HEK293 (cell line): ENCODE measurements at regions not wholly inside any gene's neighbourhood (a gene's known extent, or its start where the extent isn't known, plus 50 kb on each side); places are given as distances from the start of the nearest gene placed in this dataset.

Source experiments
- CTCF ChIA-PET: fragments of 350-600 bp; formaldehyde crosslinking; extraction: SDS; loops from one replicate; lab custom pipeline; 2021; ENCODE audit warnings: antibody characterized with exemption; lab: Yijun Ruan, JAX
- POLR2A ChIA-PET: fragments of 300-600 bp; formaldehyde crosslinking; extraction: SDS; loops from one replicate; lab custom pipeline; 2020; ENCODE audit warnings: antibody characterized with exemption, inconsistent platforms; lab: Yijun Ruan, JAX
- H3K27ac ChIP-seq: fragments of 200-500 bp; sonication (Bioruptor generic); 2 replicates; pipeline ENCODE4 v1.5.1; 2014; ENCODE audit warnings: low read depth, low read length, control low read depth, inconsistent platforms; ENCODE audit errors: extremely low read depth
- H3K36me3 ChIP-seq, 2 experiments: fragments of 200-500 bp in 1 of 2; sonication (Bioruptor generic) in 1 of 2; 1 replicate in 1 of 2; 2 replicates in 1 of 2; pipeline ENCODE4 v1.5.1; 2014 to 2017; ENCODE audit warnings: inconsistent platforms in 2 of 2, low read length in 2 of 2; ENCODE audit not compliant: control insufficient read depth in 2 of 2, insufficient read depth in 1 of 2
- H3K4me1 ChIP-seq: fragments of 200-500 bp; sonication (Bioruptor generic); 2 replicates; pipeline ENCODE4 v1.5.1; 2014; ENCODE audit warnings: mild to moderate bottlenecking, low read length, inconsistent platforms; ENCODE audit not compliant: control insufficient read depth, insufficient read depth
- H3K4me3 ChIP-seq: 2 replicates; pipeline ENCODE4 v1.5.1; 2011; ENCODE audit warnings: low read depth, mild to moderate bottlenecking, control low read depth, low read length, moderate library complexity
- H3K9me3 ChIP-seq: fragments of 200-500 bp; sonication (Bioruptor generic); 2 replicates; pipeline ENCODE4 v1.5.1; 2014; ENCODE audit warnings: low read depth, low read length, inconsistent platforms; ENCODE audit not compliant: control insufficient read depth, insufficient read depth
- GLI2 ChIP-seq: fragments of 450-650 bp; formaldehyde crosslinking; IDR thresholded peaks from 2 replicates; pipeline ENCODE4; 2017; ENCODE audit warnings: missing biosample characterization, missing genetic modification characterization, low read depth, borderline replicate concordance
- INSM2 ChIP-seq: fragments of 450-650 bp; formaldehyde crosslinking; IDR thresholded peaks from 2 replicates; pipeline ENCODE4 v1.5.1; 2016; ENCODE audit warnings: missing biosample characterization, missing genetic modification characterization
- SCRT2 ChIP-seq: fragments of 450-650 bp; formaldehyde crosslinking; IDR thresholded peaks from 2 replicates; pipeline ENCODE4 v1.5.1; 2016; ENCODE audit warnings: missing biosample characterization, missing genetic modification characterization
- SP7 ChIP-seq: fragments of 450-650 bp; formaldehyde crosslinking; IDR thresholded peaks from 2 replicates; pipeline ENCODE4 v1.5.1; 2016; ENCODE audit warnings: missing biosample characterization, missing genetic modification characterization
- ZBTB21 ChIP-seq: fragments of 450-650 bp; formaldehyde crosslinking; IDR thresholded peaks from 2 replicates; pipeline ENCODE4 v1.5.1; 2017; ENCODE audit warnings: missing biosample characterization, missing genetic modification characterization
- ZBTB44 ChIP-seq: fragments of 450-650 bp; IDR thresholded peaks from 2 replicates; pipeline ENCODE4 v1.5.1; 2018; ENCODE audit warnings: missing biosample characterization, mild to moderate bottlenecking, missing genetic modification characterization
- ZNF114 ChIP-seq: fragments of 450-650 bp; formaldehyde crosslinking; IDR thresholded peaks from 2 replicates; pipeline ENCODE4 v1.5.0; 2017; ENCODE audit warnings: missing biosample characterization, missing genetic modification characterization
- ZNF133 ChIP-seq: fragments of 450-650 bp; formaldehyde crosslinking; IDR thresholded peaks from 2 replicates; pipeline ENCODE4 v1.5.1; 2016; ENCODE audit warnings: missing biosample characterization, missing genetic modification characterization
- ZNF169 ChIP-seq: fragments of 450-650 bp; formaldehyde crosslinking; IDR thresholded peaks from 2 replicates; pipeline ENCODE4 v1.5.1; 2016; ENCODE audit warnings: missing biosample characterization, missing genetic modification characterization
- ZNF184 ChIP-seq: fragments of 450-650 bp; IDR thresholded peaks from 2 replicates; pipeline ENCODE4 v1.5.1; 2018; ENCODE audit warnings: missing biosample characterization, mild to moderate bottlenecking, missing genetic modification characterization
- ZNF19 ChIP-seq: fragments of 450-650 bp; formaldehyde crosslinking; IDR thresholded peaks from 2 replicates; pipeline ENCODE4; 2016; ENCODE audit warnings: missing biosample characterization, missing genetic modification characterization, low read depth
- ZNF274 ChIP-seq, 2 experiments: fragments of 200-500 bp in 1 of 2; fragments of 450-650 bp in 1 of 2; sonication (Bioruptor generic) in 1 of 2; formaldehyde crosslinking in 1 of 2; IDR thresholded peaks; 2 replicates each; pipeline versions ENCODE4 v1.5.1 to v1.6.1; 2014 to 2016; ENCODE audit warnings: borderline replicate concordance in 1 of 2, inconsistent platforms in 1 of 2, low read length in 1 of 2, missing biosample characterization in 1 of 2, missing genetic modification characterization in 1 of 2
- ZNF426 ChIP-seq: fragments of 450-650 bp; formaldehyde crosslinking; IDR thresholded peaks from 2 replicates; pipeline ENCODE4 v1.5.1; 2017; ENCODE audit warnings: missing biosample characterization, missing genetic modification characterization, mild to moderate bottlenecking, inconsistent platforms, moderate library complexity
- ZNF530 ChIP-seq: fragments of 450-650 bp; formaldehyde crosslinking; IDR thresholded peaks from 2 replicates; pipeline ENCODE4 v1.5.1; 2016; ENCODE audit warnings: low read depth, missing biosample characterization, missing genetic modification characterization
- ZNF600 ChIP-seq: fragments of 450-650 bp; formaldehyde crosslinking; IDR thresholded peaks from 2 replicates; pipeline ENCODE4 v1.5.1; 2016; ENCODE audit warnings: missing biosample characterization, missing genetic modification characterization
- ZNF629 ChIP-seq: fragments of 450-650 bp; formaldehyde crosslinking; IDR thresholded peaks from 2 replicates; pipeline ENCODE4 v1.5.1; 2017; ENCODE audit warnings: missing biosample characterization, missing genetic modification characterization
- ZNF639 ChIP-seq: fragments of 450-650 bp; formaldehyde crosslinking; IDR thresholded peaks from 2 replicates; pipeline ENCODE4 v1.5.1; 2016; ENCODE audit warnings: missing biosample characterization, missing genetic modification characterization
- TF ChIP-seq, protein P1 (sequence below): fragments of 450-650 bp; formaldehyde crosslinking; optimal IDR thresholded peaks from 2 replicates; pipeline ENCODE3; 2016; ENCODE audit warnings: missing biosample characterization, mild to moderate bottlenecking, missing genetic modification characterization
- TF ChIP-seq, protein P2 (sequence below): fragments of 450-650 bp; formaldehyde crosslinking; IDR thresholded peaks from 2 replicates; pipeline ENCODE4 v1.5.1; 2016; ENCODE audit warnings: missing biosample characterization, missing genetic modification characterization
- TF ChIP-seq, protein P3 (sequence below): fragments of 450-650 bp; formaldehyde crosslinking; IDR thresholded peaks from 2 replicates; pipeline ENCODE4 v1.5.1; 2017; ENCODE audit warnings: missing biosample characterization, missing genetic modification characterization

- TF ChIP-seq, protein P1, sequence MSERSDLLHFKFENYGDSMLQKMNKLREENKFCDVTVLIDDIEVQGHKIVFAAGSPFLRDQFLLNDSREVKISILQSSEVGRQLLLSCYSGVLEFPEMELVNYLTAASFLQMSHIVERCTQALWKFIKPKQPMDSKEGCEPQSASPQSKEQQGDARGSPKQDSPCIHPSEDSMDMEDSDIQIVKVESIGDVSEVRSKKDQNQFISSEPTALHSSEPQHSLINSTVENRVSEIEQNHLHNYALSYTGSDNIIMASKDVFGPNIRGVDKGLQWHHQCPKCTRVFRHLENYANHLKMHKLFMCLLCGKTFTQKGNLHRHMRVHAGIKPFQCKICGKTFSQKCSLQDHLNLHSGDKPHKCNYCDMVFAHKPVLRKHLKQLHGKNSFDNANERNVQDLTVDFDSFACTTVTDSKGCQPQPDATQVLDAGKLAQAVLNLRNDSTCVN (tag by site-specific recombination) = no peak
- TF ChIP-seq SCRT2 (tag by site-specific recombination) (peak; percentile 89), ZNF19 (tag by site-specific recombination) (peak; percentile 97), ZNF114 (tag by site-specific recombination) (no peak), INSM2 (peak; percentile 99), ZNF639 (tag by site-specific recombination) (peak; percentile 98)
- TF ChIP-seq, protein P2, sequence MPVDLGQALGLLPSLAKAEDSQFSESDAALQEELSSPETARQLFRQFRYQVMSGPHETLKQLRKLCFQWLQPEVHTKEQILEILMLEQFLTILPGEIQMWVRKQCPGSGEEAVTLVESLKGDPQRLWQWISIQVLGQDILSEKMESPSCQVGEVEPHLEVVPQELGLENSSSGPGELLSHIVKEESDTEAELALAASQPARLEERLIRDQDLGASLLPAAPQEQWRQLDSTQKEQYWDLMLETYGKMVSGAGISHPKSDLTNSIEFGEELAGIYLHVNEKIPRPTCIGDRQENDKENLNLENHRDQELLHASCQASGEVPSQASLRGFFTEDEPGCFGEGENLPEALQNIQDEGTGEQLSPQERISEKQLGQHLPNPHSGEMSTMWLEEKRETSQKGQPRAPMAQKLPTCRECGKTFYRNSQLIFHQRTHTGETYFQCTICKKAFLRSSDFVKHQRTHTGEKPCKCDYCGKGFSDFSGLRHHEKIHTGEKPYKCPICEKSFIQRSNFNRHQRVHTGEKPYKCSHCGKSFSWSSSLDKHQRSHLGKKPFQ (tag by site-specific recombination) = peak; percentile 80
Measured at GRCh38 chr1:81126989-81127581, 673.6 kb upstream of the ADGRL2 start (continued).

DNA sequence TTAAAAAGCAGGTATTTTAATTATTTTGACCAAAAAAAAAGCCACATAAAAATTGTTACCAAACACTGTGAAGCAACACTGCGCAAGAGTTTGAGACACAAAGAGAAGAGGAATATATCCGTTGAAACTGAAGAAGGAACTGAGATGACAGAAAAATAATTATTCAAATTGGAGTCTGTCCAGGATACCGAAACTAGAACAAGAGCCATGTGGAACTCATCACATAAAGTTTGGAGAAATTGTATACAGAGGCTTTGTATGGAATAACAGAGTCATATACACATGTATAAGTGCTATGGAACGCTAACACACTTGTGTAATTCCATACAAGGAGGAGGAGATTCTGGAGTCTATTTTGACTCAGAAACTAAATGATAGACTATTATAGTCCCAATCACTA lies 675.1 kb upstream of the ADGRL2 start:
- H3K9me3 ChIP-seq = no peaks in the 10 kb centered on the region
- no peaks in the 10 kb centered on the region for H3K36me3 ChIP-seq
- H3K27ac ChIP-seq = no peak overlapping the region
- H3K4me1 ChIP-seq = no peaks in the 10 kb centered on the region
- ChIA-PET CTCF (interaction anchor here (1.1 kb wide), 1 partner anchor 180 kb away, joined by 4 read pairs; no protein-coding TSS in a partner anchor), POLR2A (no interaction called here)
- no peak for TF ChIP-seq ZNF274 (IDR thresholded peaks at IDR 0.05; ENCODE audit: low read length)
- no peak for TF ChIP-seq ZNF274 (tag by site-specific recombination; IDR thresholded peaks at IDR 0.05; ENCODE audit: borderline replicate concordance)
- peak; percentile 71 for TF ChIP-seq ZNF133
- TF ChIP-seq ZNF600 = peak; percentile 46; the same call in 1 of the 2 replicates
- H3K4me3 ChIP-seq = no peak overlapping the region

DNA sequence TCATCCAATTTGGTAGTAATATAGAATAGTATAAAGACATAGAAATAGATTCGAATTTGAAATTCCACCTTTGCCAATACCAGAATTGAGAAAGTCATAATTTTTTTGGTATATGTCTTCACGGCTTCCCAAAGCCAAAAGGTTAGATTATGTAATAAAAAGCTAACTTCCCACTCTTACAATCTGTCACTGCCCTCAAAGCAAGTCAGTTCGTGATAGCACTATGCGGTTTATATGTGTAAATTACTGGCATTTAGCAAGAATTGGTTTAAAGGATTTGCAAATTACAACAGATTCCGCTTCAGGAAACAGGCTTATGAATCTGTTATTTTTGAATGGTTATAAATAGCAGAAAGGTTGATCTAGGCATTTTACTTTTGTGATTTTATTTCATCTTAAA lies 679.4 kb upstream of the ADGRL2 start:
- no peaks in the 10 kb centered on the region for H3K36me3 ChIP-seq
- TF ChIP-seq ZNF184 (no peak), GLI2 (no peak), SP7 (tag by site-specific recombination) (no peak)
- CTCF ChIA-PET = interaction anchor here (0.6 kb wide), 1 partner anchor 118 kb away, joined by 3 read pairs; no protein-coding TSS in a partner anchor
- POLR2A ChIA-PET = no interaction called here
- no peaks in the 10 kb centered on the region for H3K4me1 ChIP-seq
- no peaks in the 10 kb centered on the region for H3K9me3 ChIP-seq
- H3K27ac ChIP-seq = no peak overlapping the region
- H3K4me3 ChIP-seq = no peak overlapping the region

DNA sequence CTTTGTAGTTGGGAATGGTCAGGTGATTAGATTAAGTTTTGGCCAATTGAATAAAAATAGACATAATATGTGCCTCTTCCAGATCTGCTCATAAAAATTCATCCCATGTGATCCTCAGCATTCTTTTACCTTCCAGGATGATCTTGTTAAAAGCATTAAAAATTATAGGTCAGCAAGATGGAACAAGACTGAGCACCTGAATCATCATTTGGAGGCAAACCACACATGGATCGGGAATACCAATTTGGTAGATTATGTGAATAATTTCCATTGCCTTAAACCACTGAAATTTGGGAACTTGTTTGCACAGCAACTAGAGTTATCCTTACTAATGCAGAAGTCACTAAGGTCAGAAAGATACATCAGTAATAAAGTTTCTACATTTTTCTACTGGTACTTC lies 681.4 kb upstream of the ADGRL2 start:
- Histone ChIP-seq H3K36me3 (no peaks in the 10 kb centered on the region), H3K27ac (no peak overlapping the region), H3K4me1 (no peaks in the 10 kb centered on the region), H3K9me3 (no peaks in the 10 kb centered on the region), H3K4me3 (no peak overlapping the region)
- CTCF ChIA-PET = interaction anchor here (0.6 kb wide), 2 partner anchors 169 to 751 kb away, joined by 3 read pairs; no protein-coding TSS in a partner anchor
- POLR2A ChIA-PET = no interaction called here
- TF ChIP-seq ZNF530 (tag by site-specific recombination) (no peak), ZNF426 (tag by site-specific recombination) (no peak), ZNF169 (tag by site-specific recombination) (no peak), ZBTB44 (tag by site-specific recombination) (no peak), ZBTB21 (tag by site-specific recombination) (no peak), ZNF629 (tag by site-specific recombination) (no peak), ZNF184 (no peak)
- TF ChIP-seq, protein P3, sequence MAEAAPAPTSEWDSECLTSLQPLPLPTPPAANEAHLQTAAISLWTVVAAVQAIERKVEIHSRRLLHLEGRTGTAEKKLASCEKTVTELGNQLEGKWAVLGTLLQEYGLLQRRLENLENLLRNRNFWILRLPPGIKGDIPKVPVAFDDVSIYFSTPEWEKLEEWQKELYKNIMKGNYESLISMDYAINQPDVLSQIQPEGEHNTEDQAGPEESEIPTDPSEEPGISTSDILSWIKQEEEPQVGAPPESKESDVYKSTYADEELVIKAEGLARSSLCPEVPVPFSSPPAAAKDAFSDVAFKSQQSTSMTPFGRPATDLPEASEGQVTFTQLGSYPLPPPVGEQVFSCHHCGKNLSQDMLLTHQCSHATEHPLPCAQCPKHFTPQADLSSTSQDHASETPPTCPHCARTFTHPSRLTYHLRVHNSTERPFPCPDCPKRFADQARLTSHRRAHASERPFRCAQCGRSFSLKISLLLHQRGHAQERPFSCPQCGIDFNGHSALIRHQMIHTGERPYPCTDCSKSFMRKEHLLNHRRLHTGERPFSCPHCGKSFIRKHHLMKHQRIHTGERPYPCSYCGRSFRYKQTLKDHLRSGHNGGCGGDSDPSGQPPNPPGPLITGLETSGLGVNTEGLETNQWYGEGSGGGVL (tag by site-specific recombination) = no peak
